WI38 (cell line): ENCODE measurements at regions not wholly inside any gene's neighbourhood (a gene's known extent, or its start where the extent isn't known, plus 50 kb on each side); places are given as distances from the start of the nearest gene placed in this dataset.

Source experiments
- H3K4me3 ChIP-seq: 2 replicates; pipeline ENCODE4 v1.5.1; 2011; ENCODE audit warnings: low read depth, mild to moderate bottlenecking, control low read depth, low read length
- TF ChIP-seq, protein P1 (sequence below): IDR thresholded peaks from 2 replicates; pipeline ENCODE4 v1.5.1; 2012; ENCODE audit warnings: low read depth, mild to moderate bottlenecking, control low read depth, low read length

DNA sequence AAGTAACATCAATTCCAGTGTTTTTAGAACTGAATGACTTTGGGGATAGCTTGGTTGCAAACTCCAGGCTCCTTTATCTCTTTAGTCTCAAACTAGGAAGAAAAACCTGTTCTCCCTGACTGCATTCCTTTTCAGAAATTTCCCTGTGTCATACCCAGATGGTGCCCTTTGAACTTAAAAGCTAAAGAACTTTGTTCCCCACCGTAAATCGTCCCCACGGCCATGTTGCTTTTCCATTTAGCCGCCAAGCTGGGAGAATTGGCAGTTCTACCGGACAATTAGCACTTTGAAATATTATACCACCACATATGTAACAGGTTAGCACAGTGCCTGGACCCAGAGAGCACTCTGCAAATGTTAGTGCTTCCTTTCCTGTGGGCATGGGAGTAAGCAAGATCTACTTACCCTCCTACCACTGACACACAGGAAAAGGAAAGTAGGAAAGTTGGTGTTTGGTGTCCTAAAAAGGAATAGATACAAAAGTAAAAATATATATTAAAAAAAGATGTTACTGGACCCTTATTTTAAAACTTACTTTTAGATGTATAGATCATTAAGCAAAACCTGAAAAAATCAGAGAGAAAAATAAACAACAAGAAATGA lies 191.9 kb upstream of the MIR17HG start:
- TF ChIP-seq, protein P1, sequence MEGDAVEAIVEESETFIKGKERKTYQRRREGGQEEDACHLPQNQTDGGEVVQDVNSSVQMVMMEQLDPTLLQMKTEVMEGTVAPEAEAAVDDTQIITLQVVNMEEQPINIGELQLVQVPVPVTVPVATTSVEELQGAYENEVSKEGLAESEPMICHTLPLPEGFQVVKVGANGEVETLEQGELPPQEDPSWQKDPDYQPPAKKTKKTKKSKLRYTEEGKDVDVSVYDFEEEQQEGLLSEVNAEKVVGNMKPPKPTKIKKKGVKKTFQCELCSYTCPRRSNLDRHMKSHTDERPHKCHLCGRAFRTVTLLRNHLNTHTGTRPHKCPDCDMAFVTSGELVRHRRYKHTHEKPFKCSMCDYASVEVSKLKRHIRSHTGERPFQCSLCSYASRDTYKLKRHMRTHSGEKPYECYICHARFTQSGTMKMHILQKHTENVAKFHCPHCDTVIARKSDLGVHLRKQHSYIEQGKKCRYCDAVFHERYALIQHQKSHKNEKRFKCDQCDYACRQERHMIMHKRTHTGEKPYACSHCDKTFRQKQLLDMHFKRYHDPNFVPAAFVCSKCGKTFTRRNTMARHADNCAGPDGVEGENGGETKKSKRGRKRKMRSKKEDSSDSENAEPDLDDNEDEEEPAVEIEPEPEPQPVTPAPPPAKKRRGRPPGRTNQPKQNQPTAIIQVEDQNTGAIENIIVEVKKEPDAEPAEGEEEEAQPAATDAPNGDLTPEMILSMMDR: no peak
- H3K4me3 ChIP-seq: no peak overlapping the region

DNA sequence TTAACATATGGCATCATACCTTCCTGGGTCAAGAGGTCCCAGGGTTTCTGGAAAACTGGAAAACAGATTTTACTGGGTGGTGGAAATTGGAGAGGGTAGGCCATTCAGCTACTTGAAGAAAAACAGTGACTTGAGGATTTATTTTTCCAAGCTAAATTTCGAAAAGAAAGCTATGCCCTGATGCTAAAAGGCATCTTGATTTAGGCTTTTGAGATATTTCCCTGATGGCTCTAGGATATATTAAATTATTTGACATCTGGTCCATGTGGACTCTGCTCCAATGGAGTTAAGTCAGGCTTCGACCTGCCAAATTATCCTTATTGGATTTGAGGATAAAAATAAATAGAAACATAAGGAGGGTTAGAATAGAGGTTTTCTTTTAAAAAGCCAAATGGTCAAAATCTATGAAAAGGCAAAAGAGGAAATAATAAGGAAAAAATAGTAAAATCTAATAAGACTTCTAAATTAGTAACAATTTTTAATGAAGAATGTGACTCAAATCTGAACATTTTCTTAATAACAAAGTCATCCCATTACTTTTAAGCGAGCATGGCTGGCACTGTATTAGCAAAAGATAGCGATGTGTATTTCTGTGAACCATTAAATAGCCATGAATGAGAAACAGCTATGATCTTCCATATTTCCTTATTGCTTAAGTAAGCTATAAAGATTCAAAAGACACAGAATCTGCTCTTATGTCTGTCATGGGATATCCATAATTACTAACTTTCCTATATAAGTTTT lies 190.0 kb upstream of the MIR17HG start:
- no peak overlapping the region for H3K4me3 ChIP-seq
- TF ChIP-seq, protein P1: no peak

DNA sequence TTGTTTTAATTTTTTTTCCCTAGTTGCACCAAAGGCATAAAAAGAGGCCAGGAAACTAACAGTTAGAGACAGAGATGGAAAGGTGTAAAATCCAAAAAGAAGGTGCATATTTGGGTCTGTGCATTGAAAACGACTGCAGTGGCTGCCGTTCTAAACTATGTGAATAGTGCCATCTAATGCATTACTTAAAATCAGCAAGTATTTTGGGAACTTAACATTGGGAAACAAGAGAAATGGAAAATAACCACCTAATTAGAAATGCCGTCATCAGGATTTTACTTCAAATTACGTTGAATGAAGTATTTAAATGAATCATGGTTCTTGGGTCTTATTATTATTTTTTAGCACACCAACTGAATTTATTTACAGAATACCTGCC lies 189.5 kb upstream of the MIR17HG start:
- TF ChIP-seq, protein P1: no peak
- no peak overlapping the region for H3K4me3 ChIP-seq

DNA sequence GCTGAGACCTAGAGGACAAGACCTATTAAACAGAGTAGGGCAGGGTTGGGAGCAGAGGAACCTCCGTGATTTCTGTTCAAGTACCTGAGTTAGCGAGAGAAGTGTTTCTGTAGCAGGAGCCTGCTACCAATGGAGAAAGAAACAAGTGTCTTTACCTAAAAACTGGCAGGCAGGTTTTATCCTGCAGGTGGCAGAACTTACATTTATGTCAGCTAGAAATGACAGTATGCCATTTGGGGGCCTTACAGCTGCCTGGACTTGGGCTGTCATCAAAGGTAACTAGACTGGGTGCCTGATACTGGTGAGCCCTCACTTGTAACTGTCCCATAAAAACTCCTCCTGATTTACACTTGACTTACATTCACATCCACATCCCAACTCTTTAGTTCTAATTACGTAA lies 185.3 kb upstream of the MIR17HG start:
- TF ChIP-seq, protein P1: no peak
- H3K4me3 ChIP-seq: no peak overlapping the region

DNA sequence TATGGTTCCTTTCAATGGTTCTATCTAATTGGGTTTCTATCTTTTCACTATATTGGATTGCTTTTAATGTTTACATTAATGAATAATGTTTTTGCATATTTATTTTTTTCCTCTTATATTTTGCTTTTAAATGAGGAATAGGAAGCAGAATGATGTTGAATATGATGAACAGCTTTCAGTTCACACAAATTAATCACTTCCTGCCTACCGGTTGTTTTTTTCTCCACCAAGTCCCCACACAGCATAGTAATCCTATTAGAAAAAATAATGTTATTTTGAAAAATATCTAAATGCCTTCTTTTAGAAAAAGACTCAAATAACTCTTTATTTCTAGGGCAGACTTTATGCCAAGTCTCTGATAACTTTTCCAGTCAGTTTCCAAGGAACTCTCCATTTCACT lies 184.9 kb upstream of the MIR17HG start:
- no peak overlapping the region for H3K4me3 ChIP-seq
- TF ChIP-seq, protein P1: no peak

DNA sequence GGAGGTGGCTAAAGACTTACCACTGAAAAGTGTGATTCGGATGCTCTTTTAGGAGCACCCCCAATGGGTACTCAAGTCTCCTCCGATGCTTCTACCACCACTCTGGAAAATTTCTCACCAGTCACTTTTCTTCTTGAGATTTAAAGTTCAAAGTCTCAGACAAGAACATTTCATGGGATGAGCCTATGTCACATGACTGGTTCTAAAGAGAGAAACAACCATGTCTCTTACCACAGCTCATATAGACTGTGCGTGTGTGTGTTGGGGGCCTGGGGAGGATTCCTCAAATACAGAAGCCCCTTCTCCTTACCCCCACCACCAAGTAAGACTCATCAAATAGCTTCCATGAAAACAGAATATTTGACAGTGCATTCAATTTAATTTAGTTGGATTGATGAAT lies 181.7 kb upstream of the MIR17HG start:
- TF ChIP-seq, protein P1: no peak
- no peak overlapping the region for H3K4me3 ChIP-seq

DNA sequence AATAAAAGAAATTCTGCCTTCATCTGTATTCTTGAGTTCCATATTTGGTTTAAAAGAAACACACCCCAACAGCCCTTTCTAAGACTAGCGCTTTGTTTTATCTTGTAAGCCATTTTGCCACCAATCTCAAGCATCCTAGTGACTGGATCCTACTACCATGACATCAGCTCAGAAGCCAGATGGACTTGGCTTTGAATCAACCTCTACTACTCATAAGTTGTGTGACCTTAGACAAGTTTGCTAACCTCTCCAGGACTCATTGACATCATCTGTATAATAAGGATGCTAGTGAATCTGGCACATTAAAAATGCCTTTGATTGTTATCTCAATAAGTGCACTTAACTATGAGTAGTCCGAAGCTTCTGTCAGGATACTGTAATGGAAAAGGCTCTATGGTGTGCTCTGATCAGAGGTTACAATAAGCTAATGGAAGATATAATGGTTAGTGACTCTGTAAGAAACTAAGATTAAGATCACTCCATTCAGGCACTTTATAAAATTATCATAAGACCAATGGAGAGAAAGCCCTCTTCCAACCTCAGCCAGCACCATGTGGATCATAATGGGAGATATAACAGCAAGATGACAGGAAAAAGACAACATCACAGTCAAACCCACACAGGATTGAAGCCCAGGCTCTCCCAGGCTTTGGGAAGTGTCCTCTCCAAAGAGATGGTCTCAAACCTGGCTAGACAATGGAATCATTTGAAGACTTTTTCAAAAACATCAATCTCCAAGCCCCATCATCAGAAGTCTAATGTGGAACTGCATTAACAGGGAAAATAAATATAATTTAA lies 180.6 kb upstream of the MIR17HG start:
- no peak overlapping the region for H3K4me3 ChIP-seq
- TF ChIP-seq, protein P1: no peak
